GM10266 (cell line): ENCODE measurements at regions not wholly inside any gene's neighbourhood (a gene's known extent, or its start where the extent isn't known, plus 50 kb on each side); places are given as distances from the start of the nearest gene placed in this dataset.

Experiments
- DNase-seq: peaks from one replicate; pipeline ENCODE4 v3.0.0; 2012; ENCODE audit errors: extremely low spot score
- TF ChIP-seq, protein P1 (sequence below): IDR thresholded peaks from 2 replicates; pipeline ENCODE4 v1.5.1; 2012; ENCODE audit warnings: mild to moderate bottlenecking, low read depth; ENCODE audit not compliant: control insufficient read depth, insufficient read depth; ENCODE audit errors: missing control alignments

GRCh38 chr4:181956512-181956911, 286.7 kb upstream of the TENM3 start:
- TF ChIP-seq, protein P1, sequence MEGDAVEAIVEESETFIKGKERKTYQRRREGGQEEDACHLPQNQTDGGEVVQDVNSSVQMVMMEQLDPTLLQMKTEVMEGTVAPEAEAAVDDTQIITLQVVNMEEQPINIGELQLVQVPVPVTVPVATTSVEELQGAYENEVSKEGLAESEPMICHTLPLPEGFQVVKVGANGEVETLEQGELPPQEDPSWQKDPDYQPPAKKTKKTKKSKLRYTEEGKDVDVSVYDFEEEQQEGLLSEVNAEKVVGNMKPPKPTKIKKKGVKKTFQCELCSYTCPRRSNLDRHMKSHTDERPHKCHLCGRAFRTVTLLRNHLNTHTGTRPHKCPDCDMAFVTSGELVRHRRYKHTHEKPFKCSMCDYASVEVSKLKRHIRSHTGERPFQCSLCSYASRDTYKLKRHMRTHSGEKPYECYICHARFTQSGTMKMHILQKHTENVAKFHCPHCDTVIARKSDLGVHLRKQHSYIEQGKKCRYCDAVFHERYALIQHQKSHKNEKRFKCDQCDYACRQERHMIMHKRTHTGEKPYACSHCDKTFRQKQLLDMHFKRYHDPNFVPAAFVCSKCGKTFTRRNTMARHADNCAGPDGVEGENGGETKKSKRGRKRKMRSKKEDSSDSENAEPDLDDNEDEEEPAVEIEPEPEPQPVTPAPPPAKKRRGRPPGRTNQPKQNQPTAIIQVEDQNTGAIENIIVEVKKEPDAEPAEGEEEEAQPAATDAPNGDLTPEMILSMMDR: no peak
- no peak for DNase-seq

GRCh38 chr4:181957088-181957487, 286.1 kb upstream of the TENM3 start:
- TF ChIP-seq, protein P1: no peak
- DNase-seq: no peak

DNA sequence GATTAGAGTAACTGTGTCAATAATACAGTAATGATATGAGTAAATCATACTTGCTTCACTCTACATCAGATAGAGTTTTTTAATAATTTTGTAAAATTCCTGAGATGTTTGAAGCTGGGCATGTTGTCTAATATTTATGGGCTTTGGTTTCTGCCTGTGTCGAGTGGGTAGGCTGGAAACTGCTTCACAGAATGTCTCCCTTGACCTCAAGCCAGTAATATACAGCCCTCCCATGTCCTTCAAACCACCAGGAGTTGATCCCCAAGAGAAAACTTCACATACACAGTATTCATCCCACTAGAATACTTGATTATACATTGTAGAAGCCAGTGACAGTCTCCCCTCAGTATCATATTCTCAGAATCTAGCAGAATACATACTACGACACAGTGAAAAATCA, 284.8 kb upstream of the TENM3 start:
- TF ChIP-seq, protein P1: no peak
- DNase-seq: no peak

GRCh38 chr4:181959121-181959520, 284.1 kb upstream of the TENM3 start:
- no peak for DNase-seq

DNA sequence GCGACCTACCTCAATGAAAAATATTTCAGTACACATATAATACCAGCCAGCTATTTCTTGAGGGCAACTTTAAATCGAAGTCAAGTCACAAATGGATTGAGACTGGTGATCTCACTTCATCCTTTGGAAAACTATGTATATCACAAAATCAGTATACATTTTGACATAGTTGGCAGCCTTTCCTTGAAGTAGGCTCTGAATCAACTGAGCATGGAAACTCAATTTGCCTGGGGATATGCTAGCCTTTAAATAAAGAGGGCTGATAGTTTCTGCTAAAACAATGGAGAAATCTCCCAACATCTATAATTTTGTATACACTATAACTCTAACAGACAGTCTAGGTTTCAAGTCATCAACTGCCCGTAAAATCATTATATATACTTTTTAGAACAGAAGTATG, 282.8 kb upstream of the TENM3 start:
- no peak for DNase-seq
- TF ChIP-seq, protein P1: no peak

More at GRCh38 chr4:181959121-181959520, 284.1 kb upstream of the TENM3 start:
- TF ChIP-seq, protein P1: no peak

DNA sequence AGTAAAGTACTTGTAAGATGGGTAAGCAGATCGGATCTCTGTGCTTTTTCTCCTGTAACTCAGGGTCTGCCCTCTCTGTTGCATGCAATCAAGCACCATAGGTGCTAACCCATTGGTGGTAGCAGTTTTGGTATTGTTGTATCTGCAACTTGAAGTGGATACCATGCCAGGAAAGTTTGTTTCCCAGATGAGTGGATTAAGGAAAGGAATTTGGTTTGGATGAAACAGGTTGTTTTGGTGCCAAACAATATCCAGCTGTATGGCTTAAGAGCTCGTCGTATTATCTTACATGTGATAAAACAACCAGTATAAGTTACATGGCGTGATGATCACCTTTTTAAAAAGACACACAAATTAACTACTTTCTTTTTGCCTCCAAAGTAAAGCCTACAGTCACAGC, 280.9 kb upstream of the TENM3 start:
- TF ChIP-seq, protein P1: no peak
- no peak for DNase-seq

DNA sequence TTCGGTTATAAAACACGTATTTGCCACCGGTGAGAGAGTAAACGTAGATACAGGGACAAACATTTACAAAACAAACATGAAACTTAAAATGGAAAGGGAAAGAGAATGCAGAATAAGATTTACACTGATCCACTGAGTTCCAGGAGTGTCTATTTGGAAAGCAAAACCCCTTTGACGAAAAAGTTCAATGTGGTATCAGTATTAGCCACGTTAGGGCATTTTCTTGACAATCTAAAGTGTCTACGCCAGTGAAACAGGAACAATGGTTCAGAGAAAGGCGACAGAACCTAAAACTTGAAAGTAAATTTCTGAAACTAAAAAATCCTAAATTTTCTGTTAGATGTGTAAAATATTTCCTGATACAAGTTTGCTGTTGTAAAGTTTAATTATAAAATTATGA, 278.5 kb upstream of the TENM3 start:
- no peak for DNase-seq
- TF ChIP-seq, protein P1: no peak
